GM21723 (cell line): ENCODE measurements at regions not wholly inside any gene's neighbourhood (a gene's known extent, or its start where the extent isn't known, plus 50 kb on each side); places are given as distances from the start of the nearest gene placed in this dataset.

Experiments used
- ATAC-seq: cut with Tn5 transposase; IDR thresholded peaks from one replicate; pipeline ENCODE4 v1.9.1; 2021; ENCODE audit warnings: mild to moderate bottlenecking, moderate library complexity; ENCODE audit not compliant: unreplicated experiment

GRCh38 chr5:34480810-34481528 lies 175.2 kb upstream of the RAI14 start:
- ATAC-seq, result no peak

DNA sequence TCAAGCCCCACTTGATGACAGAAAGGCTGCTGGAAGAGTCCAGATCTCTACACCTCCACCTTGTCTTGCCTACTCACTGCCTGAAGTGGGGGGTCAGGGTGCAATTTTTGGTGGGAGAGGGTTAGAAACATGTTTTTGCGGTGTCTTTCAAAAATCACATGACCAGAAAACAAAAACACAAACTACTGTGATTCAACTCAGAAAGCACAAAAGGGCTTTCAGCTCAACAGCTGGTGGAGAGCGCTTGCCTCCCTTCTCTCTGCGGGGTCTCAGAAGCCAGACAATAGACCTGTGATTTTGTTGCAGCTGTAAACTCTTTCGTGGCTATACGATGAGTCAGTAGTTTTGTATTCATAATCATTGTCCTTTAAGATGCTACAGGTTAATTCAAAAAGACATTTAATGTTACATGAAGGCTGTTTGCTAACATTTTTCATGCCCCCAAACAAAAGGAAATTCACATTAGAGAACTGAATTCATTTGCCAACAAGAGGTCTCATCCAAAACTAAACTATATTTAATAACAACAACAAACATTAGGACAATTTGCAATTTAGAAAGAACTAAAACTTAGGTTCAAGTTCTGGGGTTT lies 172.6 kb upstream of the RAI14 start:
- ATAC-seq, result no peak

DNA sequence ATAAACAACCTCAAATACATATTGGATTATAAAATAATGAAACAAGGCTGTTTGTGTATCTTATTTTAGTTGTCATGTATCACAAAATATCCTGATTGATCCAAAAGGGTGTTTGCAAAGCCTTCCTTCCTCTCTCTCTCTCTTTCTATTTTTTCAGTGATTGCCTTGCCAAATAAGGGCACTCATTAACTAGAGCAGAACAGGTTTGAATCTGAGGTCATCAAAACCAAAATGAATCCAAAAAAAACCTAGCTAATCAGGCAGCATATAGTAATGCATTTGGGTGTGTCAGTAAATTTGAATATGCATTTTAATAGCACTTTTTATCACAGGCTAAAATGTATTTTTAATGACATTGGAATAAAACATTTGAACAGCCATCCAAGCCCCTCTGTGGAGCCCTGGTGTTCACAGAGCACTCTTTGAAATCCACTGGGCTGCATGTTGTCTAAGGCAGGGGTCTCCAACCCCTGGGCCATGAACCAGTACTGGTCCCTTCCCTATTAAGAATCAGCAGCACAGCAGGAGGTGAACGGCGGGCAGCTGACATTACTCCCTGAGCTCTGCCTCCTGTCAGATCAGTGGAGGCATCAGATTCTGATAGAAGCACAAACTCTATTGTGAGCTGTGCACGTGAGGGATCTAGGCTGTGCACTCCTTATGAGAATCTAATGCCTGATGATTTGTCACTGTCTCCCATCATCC lies 171.8 kb upstream of the RAI14 start:
- ATAC-seq, result no peak

DNA sequence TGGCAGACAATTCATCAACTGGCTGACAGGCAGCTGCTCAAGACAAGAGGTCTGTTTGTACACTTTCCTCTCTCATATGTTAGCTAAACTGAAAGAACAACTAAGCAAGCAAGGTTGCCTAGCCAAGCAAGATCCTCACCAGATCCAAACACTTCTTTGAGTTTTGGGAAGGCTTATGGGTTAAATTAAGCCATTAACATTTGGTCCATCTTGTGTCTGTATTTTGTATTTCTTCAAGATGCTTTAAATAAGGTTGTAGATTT lies 170.4 kb upstream of the RAI14 start:
- no peak for ATAC-seq

GRCh38 chr5:34486160-34486848 lies 169.8 kb upstream of the RAI14 start:
- peak; percentile 79 for ATAC-seq

DNA sequence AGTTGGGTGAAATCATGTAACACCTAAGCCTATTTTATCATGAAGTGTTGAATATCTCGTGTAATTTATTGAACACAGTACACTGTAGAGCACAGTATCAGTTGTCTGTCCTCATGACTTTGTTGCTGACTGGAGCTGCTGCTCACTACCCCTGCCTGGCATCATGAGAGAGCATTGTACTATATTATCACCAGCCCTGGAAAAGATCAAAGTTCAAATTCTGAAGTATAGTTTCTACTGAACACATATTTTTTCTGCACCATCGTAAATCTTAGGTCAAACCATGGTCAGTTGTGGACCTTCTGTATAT lies 169.3 kb upstream of the RAI14 start:
- no peak for ATAC-seq

DNA sequence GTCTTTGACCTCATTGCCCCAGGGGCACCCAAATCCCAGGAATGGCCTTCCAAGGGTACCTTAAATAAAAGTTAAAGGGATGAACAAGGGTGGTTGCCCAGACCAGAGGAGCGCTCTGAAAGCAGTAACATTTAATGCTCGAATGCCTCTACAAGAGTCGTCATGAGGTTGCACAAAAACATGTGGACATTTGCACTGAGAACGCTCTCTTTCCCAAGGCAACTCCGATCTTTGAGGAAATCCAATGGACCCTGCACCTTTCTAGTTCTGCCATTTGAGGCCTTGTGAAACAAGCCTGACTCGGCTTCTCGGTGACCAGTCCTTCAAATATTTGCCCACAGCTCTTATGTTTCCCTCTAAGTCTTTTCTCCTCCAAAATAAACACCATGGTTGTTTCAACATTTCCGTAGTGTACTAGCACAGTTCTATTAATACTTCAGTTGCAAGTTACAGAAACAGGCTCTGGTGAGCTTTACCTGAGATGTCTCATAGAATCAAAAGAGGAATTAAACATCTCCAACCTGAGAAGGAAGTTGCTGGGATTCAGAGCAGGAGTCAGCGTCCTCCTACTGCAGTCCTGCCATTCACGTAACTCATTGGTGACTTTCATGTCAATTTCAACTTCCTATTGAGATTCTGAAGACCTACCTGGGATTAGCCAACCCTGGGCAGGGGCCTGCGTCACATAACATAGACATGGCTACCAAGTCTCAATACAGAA lies 168.8 kb upstream of the RAI14 start:
- no peak for ATAC-seq

GRCh38 chr5:34487956-34488355 lies 168.2 kb upstream of the RAI14 start:
- ATAC-seq, result no peak

GRCh38 chr5:34488984-34489383 lies 167.1 kb upstream of the RAI14 start:
- ATAC-seq, result no peak

DNA sequence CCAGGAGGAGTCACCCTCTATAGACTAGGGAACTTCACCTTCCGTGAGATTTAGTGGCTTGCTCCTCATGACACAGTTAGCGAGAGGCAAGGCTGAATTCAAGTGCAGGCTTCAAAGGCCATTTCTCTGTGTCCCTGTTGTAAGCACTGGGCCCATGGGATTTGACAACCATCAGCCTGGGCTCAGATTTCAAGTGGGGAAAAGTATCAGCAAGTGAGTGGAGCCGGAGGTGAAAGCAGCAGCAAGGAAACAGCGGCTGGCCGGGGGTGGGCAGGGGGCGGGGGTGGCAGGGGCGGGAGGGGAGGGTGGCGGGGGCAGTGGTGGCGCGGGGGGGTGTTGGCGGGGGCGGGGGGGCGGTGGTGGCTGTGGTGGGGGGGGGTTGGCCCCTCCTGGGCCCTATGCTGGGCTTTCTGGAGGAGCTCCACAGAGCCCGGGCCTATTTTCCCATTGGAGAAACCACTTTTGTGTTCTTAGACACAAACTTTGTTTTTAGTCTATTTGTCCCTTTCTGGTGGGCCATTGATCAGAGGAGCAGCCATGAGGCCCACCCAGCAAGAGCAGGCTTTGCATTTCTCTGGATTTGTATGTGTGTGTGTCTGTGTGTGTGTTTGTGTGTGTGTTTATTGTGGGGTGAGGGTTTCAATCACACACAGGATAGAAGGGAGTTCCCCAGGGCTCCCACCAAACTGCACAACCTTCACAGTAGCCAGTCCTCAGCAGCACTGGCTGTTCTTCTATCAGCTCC lies 165.4 kb upstream of the RAI14 start:
- no peak for ATAC-seq

DNA sequence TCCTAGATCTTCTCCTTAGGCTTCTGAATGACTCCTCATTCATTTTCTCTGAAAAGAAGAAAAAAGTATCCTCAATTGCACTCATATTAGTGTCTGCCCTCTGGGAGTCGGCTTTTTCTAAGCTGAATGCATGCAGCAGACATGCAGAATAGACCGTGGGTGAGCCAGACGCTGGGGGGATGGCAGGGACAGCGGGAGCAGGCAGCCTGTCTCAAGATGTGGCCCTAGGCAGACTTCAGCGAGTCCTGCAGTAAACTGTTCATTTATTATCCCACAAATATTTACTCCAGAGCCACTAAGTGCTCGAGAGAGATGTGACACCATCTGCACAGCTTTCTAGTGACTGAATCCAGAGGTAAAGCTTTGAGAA lies 164.9 kb upstream of the RAI14 start:
- no peak for ATAC-seq

GRCh38 chr5:34494111-34494755 lies 161.9 kb upstream of the RAI14 start:
- ATAC-seq, result no peak

DNA sequence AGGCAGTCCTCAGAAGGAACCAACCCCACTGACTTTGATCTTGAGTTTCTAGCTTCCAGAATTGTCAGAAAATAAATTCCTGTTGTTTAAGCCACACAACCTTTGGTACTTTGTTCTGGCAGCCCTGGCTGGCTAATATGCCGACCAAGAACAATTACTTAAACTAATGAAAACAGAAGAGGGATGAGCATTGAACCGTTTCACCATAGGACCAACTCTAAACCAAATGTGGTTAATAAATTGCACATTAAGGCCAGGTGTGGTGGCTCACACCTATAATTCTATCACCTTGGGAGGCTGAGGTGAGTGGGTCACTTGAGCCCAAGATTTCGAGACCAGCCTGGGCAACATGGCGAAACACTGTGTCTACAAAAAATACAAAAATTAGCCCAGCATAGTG lies 160.9 kb upstream of the RAI14 start:
- ATAC-seq, result no peak

DNA sequence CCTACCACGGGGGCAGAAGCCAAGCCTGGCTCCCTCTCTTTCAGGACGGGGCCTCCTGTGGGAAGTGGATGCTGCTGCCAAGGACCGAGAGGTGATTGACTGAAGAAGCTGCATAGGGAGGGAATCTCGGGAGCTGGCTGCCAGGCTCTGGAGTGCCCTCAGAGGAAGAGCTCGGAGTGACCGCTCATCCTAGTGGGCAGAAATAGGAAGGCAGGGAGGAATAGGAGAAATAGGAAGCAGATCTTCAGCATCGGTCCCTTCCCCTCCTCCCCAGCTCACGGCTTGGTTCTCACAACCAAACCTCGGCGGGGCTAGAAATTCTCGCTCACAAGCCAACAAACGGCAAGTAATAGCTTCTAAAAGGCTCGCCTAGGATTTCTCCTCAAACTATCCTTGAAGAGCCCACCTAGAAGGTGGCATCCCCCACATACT lies 159.9 kb upstream of the RAI14 start:
- ATAC-seq, result no peak

GRCh38 chr5:34496701-34497469 lies 159.2 kb upstream of the RAI14 start:
- ATAC-seq, result no peak

DNA sequence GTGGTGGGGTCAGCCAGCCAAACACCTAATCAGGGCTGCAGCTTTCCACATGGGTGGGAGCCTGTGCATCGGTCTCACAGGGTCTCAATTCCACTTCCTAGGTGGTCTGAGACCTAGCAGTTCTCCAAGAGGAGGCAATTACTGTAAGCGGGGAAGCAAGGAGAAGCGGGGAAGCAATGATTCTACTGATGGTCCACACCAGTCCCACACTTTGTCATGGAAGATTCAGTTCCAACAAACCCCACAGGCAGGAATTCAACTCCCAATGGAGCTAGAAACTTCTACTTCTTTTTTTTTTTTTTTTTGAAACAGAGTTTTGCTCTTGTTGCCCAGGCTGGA lies 158.7 kb upstream of the RAI14 start:
- ATAC-seq, result no peak

DNA sequence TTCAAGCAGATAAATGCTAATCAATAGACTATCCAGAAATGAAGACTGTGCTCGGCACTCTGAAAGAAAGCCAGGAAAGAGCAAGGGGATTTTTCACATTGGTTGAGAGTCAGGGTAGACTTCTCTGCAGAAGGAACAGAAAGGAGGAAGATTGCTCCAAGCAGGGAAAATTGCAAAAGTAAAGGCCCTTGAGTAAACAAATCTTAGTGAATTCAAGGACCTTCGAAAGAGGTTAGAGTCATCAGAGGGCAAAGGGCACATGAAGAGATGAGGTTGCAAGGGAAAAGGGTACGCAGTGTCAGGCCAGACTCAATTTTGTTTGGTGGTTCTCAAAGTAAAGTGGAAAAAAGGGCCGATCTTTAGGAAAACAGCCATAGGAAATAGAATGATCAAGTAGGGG lies 157.6 kb upstream of the RAI14 start:
- ATAC-seq, result no peak

DNA sequence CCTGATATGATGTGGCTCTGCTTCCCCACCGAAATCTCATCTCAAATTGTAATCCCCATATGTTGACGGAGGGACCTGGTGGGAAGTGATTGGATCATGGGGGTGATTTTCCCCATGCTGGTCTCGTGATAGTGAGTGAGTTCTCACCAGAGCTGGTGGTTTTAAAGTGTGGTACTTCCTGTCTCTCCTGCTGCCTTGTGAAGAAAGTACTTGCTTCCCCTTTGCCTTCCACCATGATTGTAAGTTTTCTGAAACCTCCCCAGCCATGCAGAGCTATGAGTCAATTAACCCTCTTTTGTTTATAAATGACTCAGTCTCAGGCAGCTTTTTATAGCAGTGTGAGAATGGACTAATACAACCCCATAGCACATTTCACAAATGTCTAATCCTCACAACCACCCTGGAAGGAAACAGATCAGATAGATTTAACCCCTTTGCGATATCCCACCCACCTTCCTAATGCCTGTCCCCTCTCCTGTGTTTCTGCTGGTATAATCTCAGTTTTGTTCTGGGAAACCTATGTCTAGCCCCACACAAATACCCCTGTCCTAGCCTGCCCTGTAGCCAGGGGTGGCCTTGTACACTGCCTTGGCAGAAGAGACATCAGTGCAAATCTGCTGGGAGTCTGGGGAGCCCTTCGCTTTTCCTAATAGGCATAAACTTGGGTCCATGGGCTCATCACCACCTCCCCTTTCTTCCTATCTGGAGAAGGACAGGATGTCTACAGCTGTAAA lies 157.0 kb upstream of the RAI14 start:
- peak; percentile 97 for ATAC-seq

DNA sequence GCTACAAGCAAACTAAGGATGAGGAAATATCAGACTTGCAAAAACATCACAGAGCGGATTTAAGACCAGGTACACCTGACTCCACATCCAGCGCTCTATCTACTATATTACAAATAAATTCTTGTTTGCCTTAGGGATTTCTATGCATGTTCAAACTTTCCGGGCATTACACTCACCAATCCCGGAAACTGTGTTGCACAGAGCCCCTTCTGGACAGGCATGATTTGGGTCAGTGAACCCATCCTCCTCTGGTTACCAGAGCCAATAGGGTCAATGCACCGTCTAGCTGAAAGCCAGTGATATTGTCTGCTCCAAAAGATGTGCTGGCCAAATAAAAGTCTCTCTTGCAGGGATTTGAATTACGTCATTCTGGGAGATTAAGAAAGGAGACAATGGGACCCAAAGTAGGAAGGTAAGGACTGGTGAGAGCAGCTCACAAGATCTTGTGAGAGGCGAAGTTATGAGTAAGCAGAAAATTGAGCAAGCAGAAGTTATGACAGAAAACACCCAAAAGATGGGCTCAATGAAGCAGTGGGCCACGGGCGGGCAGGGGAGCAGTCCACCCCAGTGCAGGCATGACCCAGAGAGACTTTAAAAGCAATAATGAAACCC lies 155.8 kb upstream of the RAI14 start:
- no peak for ATAC-seq
